Neural cell (in vitro differentiated cells): ENCODE measurements at regions not wholly inside any gene's neighbourhood (a gene's known extent, or its start where the extent isn't known, plus 50 kb on each side); places are given as distances from the start of the nearest gene placed in this dataset.

Experiments used
- H2AFZ ChIP-seq: fragments of 200-600, 300-800 bp; sonication (generic), shearing (Covaris generic); 2 replicates; pipeline ENCODE4 v1.6.0; 2014; ENCODE audit warnings: low read depth, mild to moderate bottlenecking, antibody characterized with exemption, low read length, moderate library complexity
- H3F3A ChIP-seq: fragments of 200-600 bp; shearing (Covaris generic); 2 replicates; pipeline ENCODE4 v1.6.1; 2016; ENCODE audit warnings: mild to moderate bottlenecking, moderate library complexity, mixed read lengths, antibody characterized with exemption, low read length; ENCODE audit not compliant: insufficient read depth, poor library complexity, severe bottlenecking
- H3K27ac ChIP-seq: fragments of 200-600, 300-800 bp; sonication (generic), shearing (Covaris generic); 2 replicates; pipeline ENCODE4 v1.5.1; 2014; ENCODE audit warnings: mild to moderate bottlenecking, low read length, moderate library complexity
- H3K27me3 ChIP-seq: fragments of 300-800, 200-600 bp; sonication (generic), shearing (Covaris generic); 2 replicates; pipeline ENCODE4 v1.6.0; 2014; ENCODE audit warnings: mild to moderate bottlenecking, low read depth, low read length, moderate library complexity; ENCODE audit not compliant: insufficient read depth
- H3K36me3 ChIP-seq: fragments of 300-800, 200-600 bp; sonication (generic), shearing (Covaris generic); 2 replicates; pipeline ENCODE4 v1.5.1; 2014; ENCODE audit warnings: mild to moderate bottlenecking, antibody characterized with exemption, low read length, moderate library complexity; ENCODE audit not compliant: insufficient read depth
- H3K4me2 ChIP-seq: fragments of 300-800, 200-600 bp; sonication (generic), shearing (Covaris generic); 2 replicates; pipeline ENCODE4 v1.6.0; 2014; ENCODE audit warnings: mild to moderate bottlenecking, low read length
- H3K4me3 ChIP-seq: fragments of 300-800, 200-600 bp; sonication (generic), shearing (Covaris generic); 2 replicates; pipeline ENCODE4 v1.5.1; 2014; ENCODE audit warnings: mild to moderate bottlenecking, low read length, moderate library complexity
- H3K79me2 ChIP-seq: fragments of 200-600 bp; shearing (Covaris generic); replicated peaks from 2 replicates; pipeline ENCODE4 v1.6.0; 2014; ENCODE audit warnings: mild to moderate bottlenecking, low read length, moderate library complexity; ENCODE audit not compliant: insufficient read depth
- H3K9ac ChIP-seq: fragments of 300-800, 200-600 bp; sonication (generic), shearing (Covaris generic); 2 replicates; pipeline ENCODE4 v1.6.1; 2016; ENCODE audit warnings: mild to moderate bottlenecking, low read length, mixed read lengths
- H3K9me2 ChIP-seq: fragments of 200-600 bp; shearing (Covaris generic); 2 replicates; pipeline ENCODE4 v1.6.1; 2016; ENCODE audit warnings: mild to moderate bottlenecking, low read length, mixed read lengths; ENCODE audit not compliant: insufficient read depth
- H3K9me3 ChIP-seq: fragments of 200-600, 300-800 bp; sonication (generic), shearing (Covaris generic); 2 replicates; pipeline ENCODE4 v1.6.1; 2016; ENCODE audit warnings: mild to moderate bottlenecking, mixed run types, low read length, moderate library complexity, mixed read lengths
- H4K20me1 ChIP-seq: fragments of 200-600 bp; shearing (Covaris generic); 2 replicates; pipeline ENCODE4 v1.6.1; 2016; ENCODE audit warnings: mild to moderate bottlenecking, mixed run types; ENCODE audit not compliant: insufficient read depth
- CTCF ChIP-seq: fragments of 450-650 bp; IDR thresholded peaks from 2 replicates; pipeline ENCODE4 v1.5.1; 2014; ENCODE audit warnings: antibody characterized with exemption, mild to moderate bottlenecking, moderate library complexity; ENCODE audit not compliant: poor library complexity, severe bottlenecking
- EP300 ChIP-seq: fragments of 450-650 bp; conservative IDR thresholded peaks from 2 replicates; pipeline ENCODE4 v1.6.1; 2014; ENCODE audit warnings: antibody characterized with exemption, mild to moderate bottlenecking, moderate library complexity; ENCODE audit not compliant: poor library complexity, severe bottlenecking
- EZH2 ChIP-seq: fragments of 200-600, 300-800 bp; shearing (Covaris generic), sonication (generic); IDR thresholded peaks from 2 replicates; pipeline ENCODE4 v1.6.1; 2014; ENCODE audit warnings: antibody characterized with exemption, low read length, borderline replicate concordance, mild to moderate bottlenecking; ENCODE audit not compliant: insufficient read depth, poor library complexity, severe bottlenecking
- MXI1 ChIP-seq: fragments of 450-650 bp; conservative IDR thresholded peaks from 2 replicates; pipeline ENCODE4 v1.6.1; 2014; ENCODE audit warnings: antibody characterized with exemption, mild to moderate bottlenecking; ENCODE audit not compliant: poor library complexity, severe bottlenecking
- POLR2AphosphoS5 ChIP-seq: IDR thresholded peaks from 2 replicates; pipeline ENCODE4 v1.6.1; 2012
- RAD21 ChIP-seq: fragments of 450-650 bp; conservative IDR thresholded peaks from 2 replicates; pipeline ENCODE4 v1.6.1; 2014; ENCODE audit warnings: antibody characterized with exemption, mild to moderate bottlenecking, moderate library complexity
- REST ChIP-seq: IDR thresholded peaks from 2 replicates; pipeline ENCODE4 v1.6.1; 2012; ENCODE audit warnings: borderline replicate concordance
- SMC3 ChIP-seq: fragments of 450-650 bp; conservative IDR thresholded peaks from 2 replicates; pipeline ENCODE4 v1.6.1; 2014; ENCODE audit warnings: antibody characterized with exemption, mild to moderate bottlenecking, moderate library complexity; ENCODE audit not compliant: poor library complexity
- TAF1 ChIP-seq: IDR thresholded peaks from 2 replicates; pipeline ENCODE4 v1.6.1; 2012; ENCODE audit warnings: low read depth

GRCh38 chr18:61943175-61943964 is 50.6 kb upstream of the RNF152 start:
- no peak overlapping the region for H3K4me2 ChIP-seq
- H3K27me3 ChIP-seq, result no peaks in the 10 kb centered on the region
- H2AFZ ChIP-seq, result no peak overlapping the region
- no peak overlapping the region for H3K9ac ChIP-seq
- no peaks in the 10 kb centered on the region for H3K79me2 ChIP-seq
- H3K9me3 ChIP-seq, result no peaks in the 10 kb centered on the region
- H3K4me3 ChIP-seq, result no peak overlapping the region
- H3K36me3 ChIP-seq, result no peaks in the 10 kb centered on the region
- H3K27ac ChIP-seq, result no peak overlapping the region
- no peaks in the 10 kb centered on the region for H4K20me1 ChIP-seq
- no peaks in the 10 kb centered on the region for H3K9me2 ChIP-seq
- H3F3A ChIP-seq, result no peaks in the 10 kb centered on the region
- TF ChIP-seq REST, result no peak
- TF ChIP-seq EZH2, result no peak
- no peak for TF ChIP-seq TAF1
- TF ChIP-seq RAD21, result no peak
- no peak for TF ChIP-seq CTCF
- TF ChIP-seq POLR2AphosphoS5, result no peak
- no peak for TF ChIP-seq EP300
- TF ChIP-seq MXI1, result no peak
- TF ChIP-seq SMC3, result no peak
